Testis (tissue), 2 donors: ENCODE measurements at regions not wholly inside any gene's neighbourhood (a gene's known extent, or its start where the extent isn't known, plus 50 kb on each side); places are given as distances from the start of the nearest gene placed in this dataset.

Source experiments
- CTCF ChIP-seq, 3 experiments: fragments of 450-650 bp in 2 of 3; fragments of 200-600 bp in 1 of 3; sonication (generic) in 1 of 3; IDR thresholded peaks; one replicate each; pipeline ENCODE4 v1.5.1; 2016 to 2019; ENCODE audit warnings: antibody characterized with exemption in 3 of 3, mild to moderate bottlenecking in 2 of 3, moderate library complexity in 1 of 3
- POLR2A ChIP-seq: fragments of 450-650 bp; IDR thresholded peaks from one replicate; pipeline ENCODE4 v1.6.1; 2017; ENCODE audit warnings: antibody characterized with exemption, mild to moderate bottlenecking, moderate library complexity

GRCh38 chr10:85067955-85068354, 739.6 kb downstream of the CCSER2 start:
- TF ChIP-seq POLR2A (no peak), CTCF (IDR thresholded peaks at IDR 0.05) (no peak)
